ENCODE measurements at regions not wholly inside any gene's neighbourhood (a gene's known extent, or its start where the extent isn't known, plus 50 kb on each side); places are given as distances from the start of the nearest gene placed in this dataset.
"Not testable (repeated sequence)": the region's sequence is repeated elsewhere in the genome, so short reads cannot be mapped to it uniquely, and the experiment has no call there.

DNA sequence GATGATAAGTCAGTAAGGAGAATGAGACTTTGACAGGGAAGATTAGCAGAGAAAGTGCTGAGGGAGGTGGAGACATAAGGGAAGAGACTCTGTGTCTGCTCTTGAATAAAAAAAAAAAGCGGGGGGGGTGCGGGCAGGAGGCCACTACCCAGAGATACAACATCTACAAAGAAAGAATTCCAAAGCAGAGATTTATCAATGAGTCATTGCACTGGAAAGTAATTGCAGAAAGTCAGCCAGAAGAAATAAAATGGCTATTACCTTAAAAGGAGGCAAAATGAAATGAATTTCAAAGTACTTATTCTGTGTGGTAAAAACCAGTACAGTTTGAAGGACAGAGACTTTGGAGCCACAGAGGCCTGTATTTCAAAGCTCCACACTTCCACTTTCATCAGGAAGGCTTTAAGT is 267.1 kb upstream of the PRKD1 start:
- intact Hi-C loops (cut with DNase I): no loop called here
- Histone ChIP-seq H3K9ac (ENCODE audit: low read length in 3 of 3) (no peak overlapping the region), H3K27me3 (ENCODE audit: control insufficient read depth, insufficient read depth, low read length) (no peaks in the 10 kb centered on the region), H3K27ac (ENCODE audit: low read depth in 2 of 2, low read length in 2 of 2) (no peak overlapping the region), H3K4me1 (ENCODE audit: control insufficient read depth in 2 of 3, insufficient read depth in 2 of 3, low read depth in 1 of 3, low read length in 3 of 3) (peaks cover 0 to 4% (median 0%) of the 10 kb centered on the region in 3 donors), H3K36me3 (ENCODE audit: control insufficient read depth in 2 of 3, insufficient read depth in 3 of 3, low read length in 3 of 3) (no peaks in the 10 kb centered on the region), H3K4me3 (ENCODE audit: low read length in 3 of 3) (no peak overlapping the region), H3K9me3 (ENCODE audit: control insufficient read depth in 2 of 3, insufficient read depth in 1 of 3, low read length in 3 of 3) (no peaks in the 10 kb centered on the region)
- no peak for DNase-seq
- TF ChIP-seq, protein P1, sequence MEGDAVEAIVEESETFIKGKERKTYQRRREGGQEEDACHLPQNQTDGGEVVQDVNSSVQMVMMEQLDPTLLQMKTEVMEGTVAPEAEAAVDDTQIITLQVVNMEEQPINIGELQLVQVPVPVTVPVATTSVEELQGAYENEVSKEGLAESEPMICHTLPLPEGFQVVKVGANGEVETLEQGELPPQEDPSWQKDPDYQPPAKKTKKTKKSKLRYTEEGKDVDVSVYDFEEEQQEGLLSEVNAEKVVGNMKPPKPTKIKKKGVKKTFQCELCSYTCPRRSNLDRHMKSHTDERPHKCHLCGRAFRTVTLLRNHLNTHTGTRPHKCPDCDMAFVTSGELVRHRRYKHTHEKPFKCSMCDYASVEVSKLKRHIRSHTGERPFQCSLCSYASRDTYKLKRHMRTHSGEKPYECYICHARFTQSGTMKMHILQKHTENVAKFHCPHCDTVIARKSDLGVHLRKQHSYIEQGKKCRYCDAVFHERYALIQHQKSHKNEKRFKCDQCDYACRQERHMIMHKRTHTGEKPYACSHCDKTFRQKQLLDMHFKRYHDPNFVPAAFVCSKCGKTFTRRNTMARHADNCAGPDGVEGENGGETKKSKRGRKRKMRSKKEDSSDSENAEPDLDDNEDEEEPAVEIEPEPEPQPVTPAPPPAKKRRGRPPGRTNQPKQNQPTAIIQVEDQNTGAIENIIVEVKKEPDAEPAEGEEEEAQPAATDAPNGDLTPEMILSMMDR (IDR thresholded peaks at IDR 0.05; ENCODE audit: borderline replicate concordance, extremely low read depth, insufficient read depth): no peak
- FAIRE-seq: no peak

- H3K4me1 ChIP-seq (ENCODE audit: control insufficient read depth in 2 of 3, insufficient read depth in 2 of 3, low read depth in 1 of 3, low read length in 3 of 3): peaks cover 0 to 4% (median 0%) of the 10 kb centered on the region in 3 donors
- DNase-seq (no peak), FAIRE-seq (no peak)
- intact Hi-C loops (cut with DNase I): no loop called here
- H3K4me3 ChIP-seq (ENCODE audit: low read length in 3 of 3): no peak overlapping the region
- H3K27ac ChIP-seq (ENCODE audit: low read depth in 2 of 2, low read length in 2 of 2): no peak overlapping the region
- H3K9me3 ChIP-seq (ENCODE audit: control insufficient read depth in 2 of 3, insufficient read depth in 1 of 3, low read length in 3 of 3): no peaks in the 10 kb centered on the region
- no peaks in the 10 kb centered on the region for H3K27me3 ChIP-seq (ENCODE audit: control insufficient read depth, insufficient read depth, low read length)
- no peaks in the 10 kb centered on the region for H3K36me3 ChIP-seq (ENCODE audit: control insufficient read depth in 2 of 3, insufficient read depth in 3 of 3, low read length in 3 of 3)
- H3K9ac ChIP-seq (ENCODE audit: low read length in 3 of 3): no peak overlapping the region
- TF ChIP-seq, protein P1 (IDR thresholded peaks at IDR 0.05; ENCODE audit: borderline replicate concordance, extremely low read depth, insufficient read depth): no peak
Measured at GRCh38 chr14:30195941-30196340, 268.3 kb upstream of the PRKD1 start.

DNA sequence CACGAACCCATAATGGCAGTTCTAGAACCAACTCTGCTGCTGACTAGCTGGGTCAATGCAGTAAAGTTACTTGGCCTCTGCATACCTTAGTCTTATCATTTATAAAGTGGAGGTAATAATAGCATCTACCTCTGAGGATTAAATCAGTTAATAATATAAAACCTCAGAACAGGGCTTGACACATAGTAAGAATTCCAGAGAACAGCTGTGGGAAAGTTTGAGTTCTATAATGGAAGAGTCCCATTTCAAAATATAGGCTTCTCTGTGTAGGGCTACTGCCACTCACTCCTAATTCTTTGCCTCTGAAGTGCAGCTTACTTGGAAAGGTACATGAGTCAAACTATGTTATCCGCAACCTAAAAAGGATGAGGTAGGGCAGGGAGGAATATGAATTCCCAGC is 269.2 kb upstream of the PRKD1 start:
- no peak overlapping the region for H3K9ac ChIP-seq (ENCODE audit: low read length in 3 of 3)
- TF ChIP-seq, protein P1 (IDR thresholded peaks at IDR 0.05; ENCODE audit: borderline replicate concordance, extremely low read depth, insufficient read depth): no peak
- H3K27ac ChIP-seq (ENCODE audit: low read depth in 2 of 2, low read length in 2 of 2): no peak overlapping the region
- H3K4me3 ChIP-seq (ENCODE audit: low read length in 3 of 3): no peak overlapping the region
- DNase-seq (no peak), FAIRE-seq (no peak)
- no peaks in the 10 kb centered on the region for H3K36me3 ChIP-seq (ENCODE audit: control insufficient read depth in 2 of 3, insufficient read depth in 3 of 3, low read length in 3 of 3)
- peaks cover 0 to 4% (median 0%) of the 10 kb centered on the region in 3 donors for H3K4me1 ChIP-seq (ENCODE audit: control insufficient read depth in 2 of 3, insufficient read depth in 2 of 3, low read depth in 1 of 3, low read length in 3 of 3)
- H3K9me3 ChIP-seq (ENCODE audit: control insufficient read depth in 2 of 3, insufficient read depth in 1 of 3, low read length in 3 of 3): no peaks in the 10 kb centered on the region
- intact Hi-C loops (cut with DNase I): no loop called here
- no peaks in the 10 kb centered on the region for H3K27me3 ChIP-seq (ENCODE audit: control insufficient read depth, insufficient read depth, low read length)

DNA sequence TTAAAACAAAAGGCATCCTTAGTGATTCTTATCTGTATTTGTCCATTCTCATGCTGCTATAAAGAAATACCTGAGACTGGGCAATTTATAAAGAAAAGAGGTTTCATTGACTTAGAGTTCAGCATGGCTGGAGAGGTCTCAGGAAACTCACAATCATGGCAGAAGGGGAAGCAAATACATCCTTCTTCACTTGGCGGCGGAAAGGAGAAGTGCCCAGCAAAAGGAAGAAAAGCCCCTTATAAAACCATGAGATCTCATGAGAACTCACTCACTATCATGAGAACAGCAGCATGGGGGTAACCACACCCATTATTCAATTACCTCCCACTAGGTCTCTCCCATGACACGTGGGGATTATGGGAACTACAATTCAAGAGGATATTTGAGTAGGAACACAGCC is 271.1 kb upstream of the PRKD1 start:
- H3K4me1 ChIP-seq (ENCODE audit: control insufficient read depth in 2 of 3, insufficient read depth in 2 of 3, low read depth in 1 of 3, low read length in 3 of 3); intact Hi-C loops (cut with DNase I): not testable (repeated sequence)
- peak overlapping the region in 1 of 2 donors; percentile 26 for H3K27ac ChIP-seq (ENCODE audit: low read depth in 2 of 2, low read length in 2 of 2)

More for the DNA sequence above, 271.1 kb upstream of the PRKD1 start:
- not testable (repeated sequence) for H3K27me3 ChIP-seq (ENCODE audit: control insufficient read depth, insufficient read depth, low read length); H3K9me3 ChIP-seq (ENCODE audit: control insufficient read depth in 2 of 3, insufficient read depth in 1 of 3, low read length in 3 of 3); H3K9ac ChIP-seq (ENCODE audit: low read length in 3 of 3); H3K4me3 ChIP-seq (ENCODE audit: low read length in 3 of 3); DNase-seq; FAIRE-seq; H3K36me3 ChIP-seq (ENCODE audit: control insufficient read depth in 2 of 3, insufficient read depth in 3 of 3, low read length in 3 of 3)
